NCI-H1417 (cell line): ENCODE measurements at regions not wholly inside any gene's neighbourhood (a gene's known extent, or its start where the extent isn't known, plus 50 kb on each side); places are given as distances from the start of the nearest gene placed in this dataset.

Experiments
- DNase-seq, 3 experiments: peaks; one replicate each; lab custom pipeline; 2025; lab: John Stamatoyannopoulos, UW

- peak in 1 of 3 experiments; percentile 47 for DNase-seq
Observed at GRCh38 chr18:45312555-45313126, 302.6 kb upstream of the SLC14A2 start.

GRCh38 chr18:45316127-45316526, 299.1 kb upstream of the SLC14A2 start:
- no peak for DNase-seq

GRCh38 chr18:45317948-45318640, 297.2 kb upstream of the SLC14A2 start:
- DNase-seq = peak in 2 of 3 experiments; percentile 38 to 71

- DNase-seq = no peak
Observed at GRCh38 chr18:45320724-45321123, 294.6 kb upstream of the SLC14A2 start.

GRCh38 chr18:45321520-45321919, 293.8 kb upstream of the SLC14A2 start:
- DNase-seq = peak in 2 of 3 experiments; percentile 52 to 74

GRCh38 chr18:45322343-45322742, 292.9 kb upstream of the SLC14A2 start:
- no peak for DNase-seq

GRCh38 chr18:45324101-45324494, 291.2 kb upstream of the SLC14A2 start:
- DNase-seq = no peak

GRCh38 chr18:45324495-45325113, 290.7 kb upstream of the SLC14A2 start:
- peak in 1 of 3 experiments; percentile 12 for DNase-seq

GRCh38 chr18:45325778-45326177, 289.5 kb upstream of the SLC14A2 start:
- no peak for DNase-seq

GRCh38 chr18:45326505-45326904, 288.8 kb upstream of the SLC14A2 start:
- DNase-seq = no peak

GRCh38 chr18:45328296-45328695, 287.0 kb upstream of the SLC14A2 start:
- DNase-seq = no peak

- DNase-seq = no peak
Observed at GRCh38 chr18:45328811-45329210, 286.5 kb upstream of the SLC14A2 start.

GRCh38 chr18:45329316-45329715, 286.0 kb upstream of the SLC14A2 start:
- no peak for DNase-seq

- DNase-seq = no peak
Observed at GRCh38 chr18:45330170-45330594, 285.1 kb upstream of the SLC14A2 start.

- no peak for DNase-seq
Observed at GRCh38 chr18:45332871-45333270, 282.4 kb upstream of the SLC14A2 start.

GRCh38 chr18:45334191-45334590, 281.1 kb upstream of the SLC14A2 start:
- DNase-seq = no peak

- DNase-seq = peak in 1 of 3 experiments; percentile 22
Observed at GRCh38 chr18:45335282-45336043, 279.8 kb upstream of the SLC14A2 start.

- DNase-seq = no peak
Observed at GRCh38 chr18:45336448-45336847, 278.8 kb upstream of the SLC14A2 start.

- no peak for DNase-seq
Observed at GRCh38 chr18:45337477-45337876, 277.8 kb upstream of the SLC14A2 start.

- no peak for DNase-seq
Observed at GRCh38 chr18:45339810-45340550, 275.3 kb upstream of the SLC14A2 start.

- no peak for DNase-seq
Observed at GRCh38 chr18:45340884-45341283, 274.4 kb upstream of the SLC14A2 start.

- no peak for DNase-seq
Observed at GRCh38 chr18:45341454-45341853, 273.8 kb upstream of the SLC14A2 start.
